ENCODE measurements at regions not wholly inside any gene's neighbourhood (a gene's known extent, or its start where the extent isn't known, plus 50 kb on each side); places are given as distances from the start of the nearest gene placed in this dataset.

DNA sequence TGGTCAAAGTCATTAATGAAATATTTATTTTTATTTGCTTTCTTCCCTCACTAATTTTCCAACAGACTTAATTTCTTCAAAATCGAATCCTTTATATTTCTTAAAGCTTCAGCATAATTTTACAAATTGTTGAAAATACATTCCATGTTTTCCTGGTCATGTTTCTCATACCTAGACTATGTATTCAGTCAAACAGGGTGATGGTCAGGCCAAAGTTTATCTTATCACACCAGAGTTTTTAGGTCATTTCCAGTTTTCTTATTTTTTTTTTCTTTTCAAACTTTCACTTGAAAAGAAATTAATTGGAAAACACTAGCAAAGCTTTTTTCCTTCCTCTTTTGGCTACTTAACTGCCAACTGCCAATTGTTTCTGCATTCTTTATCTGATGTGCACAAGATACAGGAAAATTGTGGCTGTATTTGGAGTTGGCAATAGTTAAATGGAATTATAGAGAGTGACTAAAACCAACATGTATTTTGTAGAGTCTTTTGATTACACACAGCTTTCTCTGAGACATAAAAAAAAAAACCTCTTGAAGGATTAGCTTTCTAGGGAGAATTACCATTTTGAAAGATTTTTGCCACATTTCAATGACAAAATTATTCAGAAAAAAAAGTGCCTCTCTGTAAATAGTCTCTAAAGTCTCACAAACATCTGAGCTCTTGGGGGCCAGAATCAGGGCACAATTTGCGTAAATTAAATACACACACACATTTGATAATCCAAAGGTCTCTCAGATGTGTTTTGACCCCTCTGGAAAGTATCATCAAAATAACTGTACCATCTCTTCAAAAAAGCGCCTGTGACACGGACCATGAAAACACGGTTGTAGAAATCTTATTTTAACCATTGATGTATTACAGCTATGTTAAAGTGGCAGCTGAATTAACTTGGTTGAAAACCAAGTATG lies 603.2 kb upstream of the KCNMB2 start:
- DNase-seq (ENCODE audit: low read depth in 2 of 2) = peak in 1 of 2 experiments; percentile 20

- DNase-seq (ENCODE audit: low read depth in 2 of 2) = peak; percentile 97 to 98
These were observed 602.0 kb upstream of the KCNMB2 start for GRCh38 chr3:177934001-177934891.

DNA sequence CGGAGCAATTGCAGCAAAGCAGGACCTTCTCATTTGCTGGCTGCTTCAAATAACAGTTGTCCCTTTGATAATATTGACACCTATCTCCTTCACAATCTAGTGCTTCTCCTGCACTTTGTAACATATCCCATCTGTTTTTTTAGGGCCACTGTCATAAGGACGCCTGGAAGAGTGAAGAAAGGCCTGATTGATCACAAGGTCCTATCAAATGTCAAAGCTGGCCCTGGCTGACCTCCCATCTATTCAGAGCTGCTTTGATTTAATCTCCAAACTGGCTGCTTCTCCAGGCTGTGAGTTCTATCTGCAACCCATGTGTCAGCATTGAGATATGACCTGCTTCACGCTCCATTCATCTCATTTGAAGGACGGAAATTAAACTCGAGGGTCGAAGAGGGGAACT lies 601.2 kb upstream of the KCNMB2 start:
- no peak for DNase-seq (ENCODE audit: low read depth in 2 of 2)

DNA sequence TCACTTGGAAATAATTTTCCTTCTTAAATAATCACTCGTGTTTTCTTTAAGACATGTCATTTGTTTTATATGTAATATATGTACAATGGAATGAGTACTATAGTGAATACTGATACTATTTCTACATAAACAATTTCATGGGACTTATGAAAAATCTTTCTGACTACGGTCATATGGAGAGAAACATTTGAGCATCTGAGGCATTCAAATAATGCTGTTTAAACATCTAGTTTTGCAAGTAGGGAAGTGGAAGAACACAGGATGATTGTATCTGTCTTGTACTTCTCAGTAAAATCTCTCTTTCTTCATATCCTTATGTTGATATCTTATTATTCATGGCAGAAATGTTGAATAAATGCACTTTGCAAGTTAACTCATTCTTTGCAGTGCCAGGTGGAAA lies 599.5 kb upstream of the KCNMB2 start:
- no peak for DNase-seq (ENCODE audit: low read depth in 2 of 2)

GRCh38 chr3:177942911-177943310 lies 593.3 kb upstream of the KCNMB2 start:
- no peak for DNase-seq (ENCODE audit: low read depth in 2 of 2)

GRCh38 chr3:177944228-177944661 lies 592.0 kb upstream of the KCNMB2 start:
- no peak for DNase-seq (ENCODE audit: low read depth in 2 of 2)

DNA sequence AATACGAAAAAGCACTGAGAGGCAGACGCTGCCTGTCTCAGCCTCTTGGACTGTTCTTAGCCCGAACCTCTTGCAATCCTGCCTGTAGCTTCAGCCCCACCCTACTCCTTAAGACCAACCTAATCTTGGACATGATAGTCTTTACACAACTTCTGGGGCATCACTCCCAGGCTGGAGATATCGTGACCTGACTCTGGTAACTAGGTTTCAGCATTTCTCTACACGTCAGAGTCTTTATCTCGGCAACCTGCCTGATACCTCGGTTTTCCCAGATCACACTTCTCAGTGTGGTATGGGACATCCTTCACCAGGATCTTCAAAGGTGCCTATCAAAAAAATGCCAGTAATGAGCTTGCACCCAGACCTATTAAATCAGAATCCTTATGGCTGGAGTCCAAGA lies 590.2 kb upstream of the KCNMB2 start:
- DNase-seq (ENCODE audit: low read depth in 2 of 2) = no peak

GRCh38 chr3:177946497-177946896 lies 589.7 kb upstream of the KCNMB2 start:
- DNase-seq (ENCODE audit: low read depth in 2 of 2) = no peak

- peak; percentile 37 to 39 for DNase-seq (ENCODE audit: low read depth in 2 of 2)
These were observed 589.3 kb upstream of the KCNMB2 start for GRCh38 chr3:177946936-177947335.

- DNase-seq (ENCODE audit: low read depth in 2 of 2) = no peak
These were observed 588.3 kb upstream of the KCNMB2 start for GRCh38 chr3:177947901-177948300.

GRCh38 chr3:177948716-177949425 lies 587.4 kb upstream of the KCNMB2 start:
- DNase-seq (ENCODE audit: low read depth in 2 of 2) = no peak

DNA sequence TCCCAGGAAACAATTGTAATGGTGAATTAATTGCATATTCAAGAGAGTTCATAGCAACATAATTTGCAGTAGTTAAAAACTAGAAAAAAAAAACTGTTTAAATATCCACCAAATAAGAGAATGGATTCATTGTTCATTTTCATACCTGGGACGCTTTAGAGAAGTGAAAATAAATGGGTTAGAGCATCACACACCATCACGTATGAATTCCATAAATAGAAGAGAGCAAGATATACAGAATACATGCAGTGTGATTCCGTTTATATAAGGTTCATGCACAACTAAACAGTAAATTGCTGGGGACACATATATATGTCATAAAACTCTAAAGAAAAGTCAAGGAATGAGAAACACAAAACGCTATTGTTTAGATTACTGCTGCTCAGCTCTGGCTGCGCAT lies 577.0 kb upstream of the KCNMB2 start:
- DNase-seq (ENCODE audit: low read depth in 2 of 2) = no peak

DNA sequence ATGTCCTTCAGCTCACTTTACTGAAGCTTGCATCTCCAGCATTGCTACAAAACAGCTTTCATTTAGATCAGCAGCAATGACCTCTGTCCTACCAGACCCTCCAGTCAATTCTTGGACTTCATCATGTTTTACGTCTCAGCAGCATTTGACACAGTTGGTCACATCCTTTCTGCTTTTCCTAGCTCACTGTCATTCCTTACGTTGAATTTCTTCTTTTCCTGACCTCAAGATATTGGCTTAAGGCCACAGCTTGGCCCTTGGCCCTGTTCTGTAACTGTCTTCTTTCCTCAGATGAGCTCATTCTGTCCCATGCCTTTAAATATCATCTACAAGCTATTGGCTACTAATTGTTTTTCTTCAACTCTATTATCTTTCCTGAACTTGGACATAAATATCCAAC lies 576.2 kb upstream of the KCNMB2 start:
- no peak for DNase-seq (ENCODE audit: low read depth in 2 of 2)

- DNase-seq (ENCODE audit: low read depth in 2 of 2) = no peak
These were observed 575.5 kb upstream of the KCNMB2 start for GRCh38 chr3:177960722-177961121.

DNA sequence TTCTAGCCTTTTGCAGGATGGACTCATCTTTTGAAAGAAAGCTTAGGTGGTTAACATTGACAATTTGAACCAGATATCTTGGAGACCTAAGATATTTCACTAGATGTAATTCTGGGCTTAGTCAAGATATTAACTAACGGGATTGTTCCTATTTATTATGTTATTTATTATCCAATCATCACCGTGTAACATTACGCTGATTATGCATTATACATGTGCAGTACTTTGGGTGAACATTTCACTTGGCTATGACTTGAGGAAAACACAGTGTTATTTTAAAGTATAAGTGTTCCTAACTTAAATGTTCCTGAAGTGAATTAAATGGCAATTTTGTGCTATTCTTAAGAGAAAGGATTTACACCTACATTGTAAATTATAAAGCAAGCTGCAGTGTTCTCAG lies 574.5 kb upstream of the KCNMB2 start:
- DNase-seq (ENCODE audit: low read depth in 2 of 2) = no peak

- no peak for DNase-seq (ENCODE audit: low read depth in 2 of 2)
These were observed 569.7 kb upstream of the KCNMB2 start for GRCh38 chr3:177966493-177966892.

DNA sequence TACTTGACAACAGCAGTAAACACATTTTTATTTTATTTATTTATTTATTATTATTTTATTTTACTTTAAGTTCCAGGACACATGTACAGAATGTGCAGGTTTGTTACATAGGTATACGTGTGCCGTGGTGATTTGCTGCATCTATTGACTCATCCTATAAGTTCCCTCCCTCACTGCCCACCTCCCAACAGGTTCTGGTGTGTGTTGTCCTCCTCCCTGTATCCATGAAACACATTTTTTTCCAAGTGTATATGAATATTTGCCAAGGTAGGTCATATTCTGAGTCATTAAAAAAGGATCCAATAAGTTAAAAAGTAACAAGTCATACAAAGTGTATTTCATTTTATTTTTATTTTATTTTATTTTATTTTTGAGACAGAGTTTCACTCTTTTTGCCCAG lies 567.3 kb upstream of the KCNMB2 start:
- no peak for DNase-seq (ENCODE audit: low read depth in 2 of 2)

DNA sequence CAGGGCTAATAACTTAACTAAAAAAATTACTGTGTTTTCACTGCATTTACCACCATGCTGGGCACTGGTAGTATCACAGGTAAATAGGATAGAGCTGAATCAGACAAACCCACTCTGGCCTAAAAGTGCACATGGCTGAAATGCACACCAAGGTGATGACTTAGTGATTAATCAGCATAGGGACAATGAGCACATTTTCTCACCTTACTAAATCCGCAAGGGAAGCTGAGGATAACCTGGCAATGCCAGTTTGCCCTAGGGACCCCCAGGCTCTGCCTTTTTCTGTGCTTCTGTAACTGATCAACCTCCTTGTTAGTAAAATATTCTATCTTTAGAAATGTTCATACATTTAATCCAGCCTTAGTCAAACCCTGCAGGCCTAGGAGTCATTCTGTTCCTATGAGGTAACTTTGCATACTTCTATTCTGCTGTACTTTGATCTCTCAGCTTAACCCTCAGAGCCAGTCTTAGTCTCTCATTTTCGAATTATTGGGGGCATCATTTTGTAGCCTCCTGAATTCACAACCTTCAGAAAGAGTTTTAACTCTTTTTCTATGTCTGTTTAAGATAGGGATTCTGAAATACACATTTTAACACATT lies 562.9 kb upstream of the KCNMB2 start:
- DNase-seq (ENCODE audit: low read depth in 2 of 2) = no peak

- no peak for DNase-seq (ENCODE audit: low read depth in 2 of 2)
These were observed 560.0 kb upstream of the KCNMB2 start for GRCh38 chr3:177976241-177976640.

GRCh38 chr3:177976866-177977265 lies 559.4 kb upstream of the KCNMB2 start:
- DNase-seq (ENCODE audit: low read depth in 2 of 2) = no peak

DNA sequence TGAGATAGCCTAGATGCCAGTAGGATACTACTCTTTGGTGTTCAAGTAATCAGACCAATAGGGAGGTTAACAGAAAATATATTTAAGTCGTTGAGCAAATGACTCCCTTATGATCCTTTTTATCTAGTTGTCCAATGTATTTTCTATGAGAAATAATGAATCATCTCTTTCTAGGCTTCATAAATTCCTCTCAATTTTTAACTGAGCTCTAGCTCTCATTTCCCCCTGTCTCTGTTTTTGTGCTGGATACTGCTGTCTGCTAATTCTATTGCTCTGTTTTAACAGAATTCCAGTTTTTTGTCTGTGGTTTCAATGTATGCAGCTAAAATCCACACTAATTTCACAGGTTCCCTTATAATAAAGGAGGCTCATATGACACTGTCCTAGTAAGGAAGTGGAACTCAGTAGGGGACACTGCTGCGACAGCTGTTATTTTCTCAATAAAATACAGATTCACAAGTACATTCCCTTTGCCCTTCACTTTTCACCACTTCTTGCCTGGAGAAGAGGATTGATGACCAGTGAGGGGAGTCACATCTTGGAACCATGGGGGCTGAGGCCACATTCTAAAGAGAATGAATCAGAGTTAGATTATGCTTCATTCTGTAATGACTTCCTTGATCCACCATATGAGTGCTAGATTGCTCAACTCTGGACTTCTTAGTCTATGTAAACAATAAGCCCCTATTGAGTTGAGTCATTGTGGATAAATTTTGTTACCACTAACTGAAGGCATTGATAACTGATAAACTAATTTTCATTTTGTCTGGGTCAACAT lies 558.7 kb upstream of the KCNMB2 start:
- peak; percentile 91 to 92 for DNase-seq (ENCODE audit: low read depth in 2 of 2)

Data from fibroblast of skin of left biceps (primary cell).